Spleen (tissue), 11 donors: ENCODE measurements at regions not wholly inside any gene's neighbourhood (a gene's known extent, or its start where the extent isn't known, plus 50 kb on each side); places are given as distances from the start of the nearest gene placed in this dataset.
"Not testable (repeated sequence)": the region's sequence is repeated elsewhere in the genome, so short reads cannot be mapped to it uniquely, and the experiment has no call there.

Source experiments
- DNase-seq: peaks from one replicate; pipeline ENCODE4 v3.0.0-alpha.2; 2020
- H3K27ac ChIP-seq, 8 donors: fragments of 200-600 bp; sonication (generic) in 7 of 8; 1 replicate in 4 of 8; 2 replicates in 4 of 8; pipeline versions ENCODE4 v1.5.0 to v1.8.0; 2016 to 2021; ENCODE audit warnings: inconsistent platforms in 4 of 8, mild to moderate bottlenecking in 4 of 8, moderate library complexity in 1 of 8
- H3K27me3 ChIP-seq, 7 donors: fragments of 200-600 bp; sonication (generic) in 6 of 7; replicated peaks in 1 of 7; 1 replicate in 4 of 7; 2 replicates in 3 of 7; pipeline versions ENCODE4 v1.5.0 to v1.8.0; 2016 to 2021; ENCODE audit warnings: inconsistent platforms in 3 of 7, mild to moderate bottlenecking in 1 of 7
- H3K36me3 ChIP-seq, 6 donors: fragments of 200-600 bp; sonication (generic) in 5 of 6; 1 replicate in 4 of 6; 2 replicates in 2 of 6; pipeline versions ENCODE4 v1.5.0 to v1.8.0; 2016 to 2021; ENCODE audit warnings: inconsistent platforms in 2 of 6
- H3K4me1 ChIP-seq, 6 donors: fragments of 200-600 bp; sonication (generic) in 5 of 6; 1 replicate in 3 of 6; 2 replicates in 3 of 6; pipeline versions ENCODE4 v1.5.0 to v1.8.0; 2016 to 2021; ENCODE audit warnings: inconsistent platforms in 3 of 6
- H3K4me3 ChIP-seq, 8 donors: fragments of 200-600 bp; sonication (generic) in 7 of 8; 1 replicate in 4 of 8; 2 replicates in 4 of 8; pipeline versions ENCODE4 v1.5.0 to v1.8.0; 2016 to 2021; ENCODE audit warnings: inconsistent platforms in 4 of 8, mild to moderate bottlenecking in 4 of 8, moderate library complexity in 2 of 8
- H3K9me3 ChIP-seq, 8 donors: fragments of 200-600 bp; sonication (generic) in 7 of 8; 1 replicate in 4 of 8; 2 replicates in 4 of 8; pipeline versions ENCODE4 v1.5.0 to v1.8.0; 2016 to 2021; ENCODE audit warnings: inconsistent platforms in 4 of 8
- POLR2A ChIP-seq, 3 donors: fragments of 450-650 bp; IDR thresholded peaks; one replicate each; pipeline ENCODE4 v1.5.1; 2017; ENCODE audit warnings: antibody characterized with exemption in 3 of 3, mild to moderate bottlenecking in 1 of 3
- POLR2AphosphoS5 ChIP-seq, 3 donors: sonication (generic); formaldehyde crosslinking; IDR thresholded peaks; one replicate each; pipeline ENCODE4 v1.5.1; 2017; ENCODE audit warnings: antibody characterized with exemption in 3 of 3
- WGBS, 5 donors: extraction: QIAGEN DNeasy Blood & Tissue Kit in 3 of 5; methylation state at CpG; one replicate each; pipeline versions ENCODE4 v1.1.5 to v1.1.7; 2013 to 2018; 5-methylcytosine and 5-hydroxymethylcytosine counted together
- intact Hi-C: fragments of 100-400 bp; cut with DNase I; formaldehyde crosslinking; loops from one replicate; pipeline ENCODE4 v1.15.0; 2023; ENCODE audit warnings: low total_unique reads
- TF ChIP-seq, protein P1 (sequence below), 11 experiments: fragments of 200-600 bp in 7 of 11; fragments of 450-650 bp in 4 of 11; sonication (generic) in 4 of 11; IDR thresholded peaks in 8 of 11; conservative IDR thresholded peaks in 3 of 11; 1 replicate in 7 of 11; 2 replicates in 4 of 11; pipeline versions ENCODE4 v1.4.0 to v1.8.0; 2016 to 2021; ENCODE audit warnings: antibody characterized with exemption in 11 of 11, inconsistent platforms in 4 of 11, mild to moderate bottlenecking in 1 of 11
- donor health status: healthy with polysubstance abuse.
- donor health status: DM: no; HTN: no; CAD: no; lungs with moderate emphysema.
- donor health status: DM: no; HTN: no; CAD: no.
- donor health status: Bipolar disorder and iron deficiency.
- donor health status: healthy.
- donor health status: DM: no; HTN: no; CAD: no.
- donor health status: DM: yes; HTN: yes; CAD: no.

DNA sequence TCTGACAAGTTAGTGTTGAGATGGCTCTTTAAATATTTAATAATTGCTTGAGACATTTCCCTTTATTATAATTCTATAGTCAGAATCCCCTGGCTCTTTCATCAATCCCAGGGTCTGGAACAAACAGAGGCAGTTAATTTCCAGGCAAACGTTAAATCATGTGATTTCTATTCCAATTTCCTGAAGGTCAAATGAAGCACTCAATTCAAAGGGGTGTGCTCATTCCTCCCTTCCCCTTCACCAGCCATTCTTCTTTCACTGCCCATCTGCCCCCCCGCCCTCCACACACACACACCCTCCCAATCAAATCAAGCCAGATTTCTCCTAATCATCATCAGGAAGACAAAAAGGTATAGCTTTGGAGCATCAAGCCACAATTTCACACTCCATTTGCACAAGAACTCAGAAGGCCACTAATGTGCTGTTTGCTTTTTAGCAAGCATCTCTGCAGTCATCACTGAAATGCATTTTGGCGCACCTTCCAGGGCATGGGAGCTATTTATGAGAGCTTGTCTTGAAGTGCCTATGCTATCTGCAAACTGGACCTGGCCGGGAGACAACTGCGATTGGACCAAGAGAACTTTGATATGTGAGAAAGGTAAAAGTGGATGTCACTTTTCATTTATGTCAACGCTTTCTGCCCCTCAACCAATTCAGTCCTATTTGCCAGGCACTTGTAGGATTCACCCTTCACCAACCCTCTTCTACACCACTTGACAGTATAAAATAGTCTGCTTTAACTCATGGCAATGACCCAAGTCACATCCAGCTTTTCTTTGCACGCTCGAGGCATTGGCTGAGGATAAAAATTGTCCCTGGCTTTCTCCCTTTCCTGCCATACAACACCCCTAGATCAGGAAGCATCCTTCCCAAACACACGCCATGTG lies 315.1 kb upstream of the API5 start:
- Histone ChIP-seq H3K27me3 (no peaks in the 10 kb centered on the region), H3K36me3 (no peaks in the 10 kb centered on the region), H3K4me1 (no peaks in the 10 kb centered on the region), H3K4me3 (no peak overlapping the region), H3K9me3 (peaks cover 0 to 16% (median 0%) of the 10 kb centered on the region in 8 donors), H3K27ac (no peak overlapping the region)
- intact Hi-C loops: no loop called here
- no peak for TF ChIP-seq POLR2AphosphoS5 (IDR thresholded peaks at IDR 0.05)
- no peak for DNase-seq
- 69 to 82% (median 80%) methylated on average over 9 of the region's 9 CpGs for WGBS, 5 donors

DNA sequence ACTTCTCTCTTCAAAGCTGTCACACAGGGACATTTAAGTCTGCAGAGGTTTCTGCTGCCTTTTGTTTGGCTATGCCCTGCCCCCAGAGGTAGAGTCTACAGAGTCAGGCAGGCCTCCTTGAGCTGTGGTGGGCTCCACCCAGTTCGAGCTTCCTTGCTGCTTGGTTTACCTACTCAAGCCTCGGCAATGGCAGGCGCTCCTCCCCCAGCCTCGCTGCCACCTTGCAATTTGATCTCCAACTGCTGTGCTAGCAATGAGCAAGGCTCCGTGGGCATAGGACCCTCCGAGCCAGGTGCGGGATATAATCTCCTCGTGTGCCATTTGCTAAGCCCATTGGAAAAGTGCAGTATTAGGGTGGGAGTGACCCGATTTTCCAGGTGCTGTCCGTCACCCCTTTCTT lies 306.9 kb upstream of the API5 start:
- H3K4me1 ChIP-seq, H3K27me3 ChIP-seq, H3K36me3 ChIP-seq, H3K27ac ChIP-seq, H3K4me3 ChIP-seq, DNase-seq, intact Hi-C loops: not testable (repeated sequence)
- 82 to 91% (median 87%) methylated on average over 10 of the region's 10 CpGs for WGBS, 5 donors
- peaks cover 0 to 34% (median 7%) of the 10 kb centered on the region in 8 donors for H3K9me3 ChIP-seq

DNA sequence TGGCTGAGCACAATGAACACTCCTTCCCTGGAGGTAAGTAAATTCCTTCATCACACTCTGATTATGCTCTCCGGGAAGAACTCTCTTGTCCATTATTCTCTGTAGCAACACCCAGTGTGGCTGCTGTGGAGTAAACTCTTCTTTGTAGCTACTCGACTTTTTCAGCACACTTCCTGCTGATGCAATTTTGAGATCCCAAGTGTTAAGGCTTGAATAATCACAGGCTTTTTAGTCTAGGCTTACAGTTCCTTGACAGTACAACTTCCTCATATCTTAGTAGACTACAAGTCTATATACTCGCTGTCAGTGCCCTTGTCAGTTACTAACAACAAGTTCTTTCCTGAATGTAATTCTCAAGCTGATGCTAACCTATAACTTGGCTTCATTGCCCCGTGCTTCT lies 301.8 kb upstream of the API5 start:
- Histone ChIP-seq H3K36me3 (no peaks in the 10 kb centered on the region), H3K4me3 (no peak overlapping the region), H3K4me1 (no peaks in the 10 kb centered on the region), H3K27me3 (no peaks in the 10 kb centered on the region), H3K27ac (no peak overlapping the region), H3K9me3 (peaks cover 0 to 28% (median 6%) of the 10 kb centered on the region in 8 donors)
- no peak for DNase-seq
- 37 to 63% (median 53%) methylated on average over 4 of the region's 4 CpGs for WGBS, 5 donors
- TF ChIP-seq POLR2AphosphoS5 (IDR thresholded peaks at IDR 0.05) (no peak), POLR2A (IDR thresholded peaks at IDR 0.05) (no peak)
- TF ChIP-seq, protein P1, sequence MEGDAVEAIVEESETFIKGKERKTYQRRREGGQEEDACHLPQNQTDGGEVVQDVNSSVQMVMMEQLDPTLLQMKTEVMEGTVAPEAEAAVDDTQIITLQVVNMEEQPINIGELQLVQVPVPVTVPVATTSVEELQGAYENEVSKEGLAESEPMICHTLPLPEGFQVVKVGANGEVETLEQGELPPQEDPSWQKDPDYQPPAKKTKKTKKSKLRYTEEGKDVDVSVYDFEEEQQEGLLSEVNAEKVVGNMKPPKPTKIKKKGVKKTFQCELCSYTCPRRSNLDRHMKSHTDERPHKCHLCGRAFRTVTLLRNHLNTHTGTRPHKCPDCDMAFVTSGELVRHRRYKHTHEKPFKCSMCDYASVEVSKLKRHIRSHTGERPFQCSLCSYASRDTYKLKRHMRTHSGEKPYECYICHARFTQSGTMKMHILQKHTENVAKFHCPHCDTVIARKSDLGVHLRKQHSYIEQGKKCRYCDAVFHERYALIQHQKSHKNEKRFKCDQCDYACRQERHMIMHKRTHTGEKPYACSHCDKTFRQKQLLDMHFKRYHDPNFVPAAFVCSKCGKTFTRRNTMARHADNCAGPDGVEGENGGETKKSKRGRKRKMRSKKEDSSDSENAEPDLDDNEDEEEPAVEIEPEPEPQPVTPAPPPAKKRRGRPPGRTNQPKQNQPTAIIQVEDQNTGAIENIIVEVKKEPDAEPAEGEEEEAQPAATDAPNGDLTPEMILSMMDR (IDR thresholded peaks at IDR 0.05 in 8 of 11, conservative IDR thresholded peaks at IDR 0.05 in 3 of 11): no peak
- intact Hi-C loops: no loop called here

GRCh38 chr11:43012606-43013005 lies 299.2 kb upstream of the API5 start:
- TF ChIP-seq POLR2A (IDR thresholded peaks at IDR 0.05) (no peak), POLR2AphosphoS5 (IDR thresholded peaks at IDR 0.05) (no peak)
- TF ChIP-seq, protein P1 (IDR thresholded peaks at IDR 0.05 in 8 of 11, conservative IDR thresholded peaks at IDR 0.05 in 3 of 11): no peak

DNA sequence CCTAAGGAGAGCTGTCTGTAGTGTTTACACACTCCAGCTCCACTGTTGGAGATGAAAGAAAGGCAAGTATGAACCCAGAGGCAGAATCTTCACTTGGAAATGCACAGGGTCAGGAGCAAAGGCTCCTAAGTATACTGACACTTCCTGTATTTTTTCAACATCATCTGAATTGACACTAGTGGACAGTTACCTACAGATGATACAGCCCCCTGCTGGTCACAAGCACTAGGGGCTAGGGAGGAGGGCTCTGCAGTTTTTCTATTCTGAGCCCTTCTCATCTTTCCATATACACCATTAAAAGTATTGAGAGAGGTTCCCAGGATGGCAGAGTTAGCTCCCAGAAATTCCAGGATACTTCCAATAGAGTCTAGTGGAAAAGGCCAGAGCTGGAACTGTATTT lies 290.3 kb upstream of the API5 start:
- Histone ChIP-seq H3K36me3 (no peaks in the 10 kb centered on the region), H3K4me1 (no peaks in the 10 kb centered on the region), H3K27me3 (no peaks in the 10 kb centered on the region), H3K9me3 (no peaks in the 10 kb centered on the region), H3K27ac (no peak overlapping the region), H3K4me3 (no peak overlapping the region)
- TF ChIP-seq POLR2A (IDR thresholded peaks at IDR 0.05): no peak
- TF ChIP-seq, protein P1 (IDR thresholded peaks at IDR 0.05 in 8 of 11, conservative IDR thresholded peaks at IDR 0.05 in 3 of 11): peak in 1 of 11 experiments; percentile 25
- no peak for DNase-seq
- intact Hi-C loops: no loop called here

More at GRCh38 chr11:43012606-43013005, 299.2 kb upstream of the API5 start:
- intact Hi-C loops: no loop called here
- Histone ChIP-seq H3K27me3 (no peaks in the 10 kb centered on the region), H3K36me3 (no peaks in the 10 kb centered on the region), H3K27ac (no peak overlapping the region), H3K9me3 (peaks cover 0 to 17% (median under 1%) of the 10 kb centered on the region in 8 donors), H3K4me1 (no peaks in the 10 kb centered on the region), H3K4me3 (no peak overlapping the region)
- DNase-seq: no peak
- 63 to 93% (median 81%) methylated on average over 2 of the region's 2 CpGs for WGBS, 5 donors
